NCI-H187 (cell line): ENCODE measurements at regions not wholly inside any gene's neighbourhood (a gene's known extent, or its start where the extent isn't known, plus 50 kb on each side); places are given as distances from the start of the nearest gene placed in this dataset.
"Not testable (repeated sequence)": the region's sequence is repeated elsewhere in the genome, so short reads cannot be mapped to it uniquely, and the experiment has no call there.

Experiments
- DNase-seq, 2 experiments: peaks; one replicate each; lab custom pipeline; 2025; lab: John Stamatoyannopoulos, UW

GRCh38 chr3:180420016-180420415 lies 181.9 kb upstream of the TTC14 start:
- no peak for DNase-seq

- DNase-seq = no peak
These were observed 181.2 kb upstream of the TTC14 start for GRCh38 chr3:180420804-180421203.

GRCh38 chr3:180421221-180421620 lies 180.7 kb upstream of the TTC14 start:
- no peak for DNase-seq

- no peak for DNase-seq
These were observed 180.2 kb upstream of the TTC14 start for GRCh38 chr3:180421721-180422120.

GRCh38 chr3:180424305-180424704 lies 177.7 kb upstream of the TTC14 start:
- not testable (repeated sequence) for DNase-seq

GRCh38 chr3:180430896-180431295 lies 171.1 kb upstream of the TTC14 start:
- DNase-seq = no peak

GRCh38 chr3:180433152-180433551 lies 168.8 kb upstream of the TTC14 start:
- no peak for DNase-seq

- DNase-seq = no peak
These were observed 154.8 kb upstream of the TTC14 start for GRCh38 chr3:180447136-180447535.

- DNase-seq = not testable (repeated sequence)
These were observed 153.6 kb upstream of the TTC14 start for GRCh38 chr3:180448407-180448806.

GRCh38 chr3:180457225-180457624 lies 144.7 kb upstream of the TTC14 start:
- DNase-seq = no peak

GRCh38 chr3:180466401-180467011 lies 135.5 kb upstream of the TTC14 start:
- DNase-seq = no peak

GRCh38 chr3:180467177-180467576 lies 134.8 kb upstream of the TTC14 start:
- no peak for DNase-seq

- no peak for DNase-seq
These were observed 132.8 kb upstream of the TTC14 start for GRCh38 chr3:180469149-180469548.

- DNase-seq = no peak
These were observed 123.3 kb upstream of the TTC14 start for GRCh38 chr3:180478695-180479094.

GRCh38 chr3:180492047-180492446 lies 109.9 kb upstream of the TTC14 start:
- DNase-seq = no peak

- DNase-seq = no peak
These were observed 105.0 kb upstream of the TTC14 start for GRCh38 chr3:180496995-180497394.

GRCh38 chr3:180516368-180516767 lies 85.6 kb upstream of the TTC14 start:
- DNase-seq = no peak

GRCh38 chr3:180523040-180523439 lies 78.9 kb upstream of the TTC14 start:
- DNase-seq = no peak

GRCh38 chr3:180528843-180529242 lies 73.1 kb upstream of the TTC14 start:
- DNase-seq = no peak

GRCh38 chr3:180529778-180530177 lies 72.2 kb upstream of the TTC14 start:
- no peak for DNase-seq

GRCh38 chr3:180530276-180530675 lies 71.7 kb upstream of the TTC14 start:
- no peak for DNase-seq

- no peak for DNase-seq
These were observed 70.4 kb upstream of the TTC14 start for GRCh38 chr3:180531303-180532278.

- no peak for DNase-seq
These were observed 67.1 kb upstream of the TTC14 start for GRCh38 chr3:180534828-180535227.
